ENCODE measurements at regions not wholly inside any gene's neighbourhood (a gene's known extent, or its start where the extent isn't known, plus 50 kb on each side); places are given as distances from the start of the nearest gene placed in this dataset.

DNA sequence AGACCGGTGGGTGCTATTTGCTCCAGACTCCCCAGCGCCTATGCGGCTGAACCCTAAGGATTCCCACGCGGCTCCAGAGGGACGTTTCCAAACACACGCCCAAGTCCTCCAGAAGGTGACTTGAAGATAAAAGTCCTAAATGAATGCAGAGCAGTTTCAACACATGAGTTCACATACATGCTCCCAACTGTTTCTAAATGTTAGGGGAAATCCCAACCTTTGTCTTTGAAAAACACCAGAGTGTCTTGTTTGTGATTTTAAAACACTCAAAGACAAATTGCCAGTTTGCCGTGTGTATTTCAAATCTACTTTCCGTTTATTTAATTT, 252.9 kb upstream of the SFSWAP start:
- ChIA-PET CTCF (no interaction called here), POLR2A (no interaction called here)
- DNase-seq (ENCODE audit: extremely low spot score): no peak
- TF ChIP-seq, protein P1, sequence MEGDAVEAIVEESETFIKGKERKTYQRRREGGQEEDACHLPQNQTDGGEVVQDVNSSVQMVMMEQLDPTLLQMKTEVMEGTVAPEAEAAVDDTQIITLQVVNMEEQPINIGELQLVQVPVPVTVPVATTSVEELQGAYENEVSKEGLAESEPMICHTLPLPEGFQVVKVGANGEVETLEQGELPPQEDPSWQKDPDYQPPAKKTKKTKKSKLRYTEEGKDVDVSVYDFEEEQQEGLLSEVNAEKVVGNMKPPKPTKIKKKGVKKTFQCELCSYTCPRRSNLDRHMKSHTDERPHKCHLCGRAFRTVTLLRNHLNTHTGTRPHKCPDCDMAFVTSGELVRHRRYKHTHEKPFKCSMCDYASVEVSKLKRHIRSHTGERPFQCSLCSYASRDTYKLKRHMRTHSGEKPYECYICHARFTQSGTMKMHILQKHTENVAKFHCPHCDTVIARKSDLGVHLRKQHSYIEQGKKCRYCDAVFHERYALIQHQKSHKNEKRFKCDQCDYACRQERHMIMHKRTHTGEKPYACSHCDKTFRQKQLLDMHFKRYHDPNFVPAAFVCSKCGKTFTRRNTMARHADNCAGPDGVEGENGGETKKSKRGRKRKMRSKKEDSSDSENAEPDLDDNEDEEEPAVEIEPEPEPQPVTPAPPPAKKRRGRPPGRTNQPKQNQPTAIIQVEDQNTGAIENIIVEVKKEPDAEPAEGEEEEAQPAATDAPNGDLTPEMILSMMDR (IDR thresholded peaks at IDR 0.05; ENCODE audit: control extremely low read depth, extremely low read depth, low read depth, missing control alignments): no peak

DNA sequence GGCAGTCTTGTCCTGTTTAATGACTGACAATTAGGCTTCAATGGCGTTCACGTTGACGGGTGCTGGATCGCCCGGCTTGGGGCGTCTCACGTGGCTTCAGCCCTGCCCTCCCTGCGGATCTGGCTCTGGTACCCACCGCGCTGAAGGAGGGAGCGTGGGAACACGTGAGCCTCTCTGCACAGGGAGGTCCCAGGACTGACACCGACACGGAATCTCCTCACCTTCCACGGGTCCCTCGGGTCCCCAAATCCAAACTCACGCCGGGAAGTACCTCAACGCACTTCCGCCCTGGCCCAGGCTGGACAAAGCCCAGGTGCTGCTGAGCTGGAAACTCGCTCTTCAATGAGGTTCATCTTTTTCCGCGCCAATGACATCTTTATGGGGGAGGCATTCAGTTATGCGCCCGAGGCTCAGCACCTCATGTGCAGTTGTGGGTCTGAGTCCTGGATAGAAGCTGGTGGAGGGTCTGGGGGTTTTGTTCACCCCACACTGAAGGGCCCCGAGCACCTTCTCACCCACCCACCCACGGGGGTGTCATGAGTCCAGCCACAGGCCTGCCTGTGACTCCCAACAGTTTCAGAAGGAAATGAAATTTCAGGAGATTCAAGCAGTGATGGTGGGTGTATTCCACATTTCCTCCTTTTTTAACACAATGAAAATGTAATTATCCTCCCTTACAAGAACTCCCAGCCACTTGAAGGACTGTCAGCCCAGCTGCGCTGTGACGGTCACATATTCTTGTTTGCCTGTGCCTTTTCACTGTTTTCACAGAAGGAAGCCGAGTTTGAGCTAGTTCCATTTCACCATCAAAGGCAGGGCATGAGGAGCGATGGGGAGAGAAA, 251.7 kb upstream of the SFSWAP start:
- CTCF ChIA-PET: no interaction called here
- TF ChIP-seq, protein P1 (IDR thresholded peaks at IDR 0.05; ENCODE audit: control extremely low read depth, extremely low read depth, low read depth, missing control alignments): no peak
- DNase-seq (ENCODE audit: extremely low spot score): no peak
- POLR2A ChIA-PET: no interaction called here

DNA sequence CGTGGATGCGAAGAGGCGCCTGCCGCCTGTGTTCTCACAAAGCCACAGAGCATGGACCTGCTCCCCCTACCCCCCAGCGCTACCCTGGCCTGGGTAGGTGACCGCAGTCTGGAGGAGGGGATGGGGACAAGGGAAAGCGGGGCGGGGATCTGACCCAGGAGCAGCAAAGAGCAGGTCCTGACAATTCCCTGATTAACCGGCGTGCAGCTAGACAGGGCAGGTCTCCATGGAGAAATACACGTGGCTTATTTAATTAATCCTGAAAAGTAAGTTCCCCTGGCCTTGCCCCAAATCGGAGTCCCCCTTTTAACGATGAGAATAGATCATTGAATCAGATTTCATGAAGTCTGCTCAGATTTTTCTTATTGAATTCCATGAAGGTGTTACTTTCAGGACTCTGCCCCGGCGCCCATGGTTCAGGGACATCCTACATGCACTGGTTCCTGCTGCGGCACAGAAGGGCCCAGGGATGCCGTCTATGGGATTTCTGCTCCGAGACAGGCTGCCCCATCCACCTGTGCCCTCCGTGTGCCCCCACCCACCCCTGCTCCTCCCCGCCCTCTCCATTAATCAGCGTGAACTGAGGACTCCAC, 251.0 kb upstream of the SFSWAP start:
- ChIA-PET POLR2A (no interaction called here), CTCF (no interaction called here)
- TF ChIP-seq, protein P1 (IDR thresholded peaks at IDR 0.05; ENCODE audit: control extremely low read depth, extremely low read depth, low read depth, missing control alignments): no peak
- no peak for DNase-seq (ENCODE audit: extremely low spot score)

DNA sequence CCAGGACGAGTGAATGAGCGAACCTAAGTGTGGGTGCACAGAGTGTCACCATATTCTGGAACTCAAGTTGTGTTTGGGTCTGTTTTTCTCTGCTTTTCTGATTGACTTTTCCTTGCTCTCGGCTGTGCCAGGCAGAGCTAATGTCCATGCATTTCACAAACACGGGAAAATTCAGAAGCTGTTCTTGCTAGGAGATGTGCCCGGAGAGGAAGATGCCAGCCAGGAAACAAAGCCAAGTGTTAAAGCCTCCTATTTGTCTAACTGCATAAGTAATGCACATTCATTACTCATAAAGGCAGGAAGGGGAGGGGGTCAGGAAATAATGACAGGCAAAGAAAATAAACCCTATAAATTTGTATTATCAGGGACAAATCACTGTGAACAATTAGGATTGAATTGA, 250.4 kb upstream of the SFSWAP start:
- TF ChIP-seq, protein P1 (IDR thresholded peaks at IDR 0.05; ENCODE audit: control extremely low read depth, extremely low read depth, low read depth, missing control alignments): no peak
- ChIA-PET POLR2A (no interaction called here), CTCF (no interaction called here)
- DNase-seq (ENCODE audit: extremely low spot score): no peak

DNA sequence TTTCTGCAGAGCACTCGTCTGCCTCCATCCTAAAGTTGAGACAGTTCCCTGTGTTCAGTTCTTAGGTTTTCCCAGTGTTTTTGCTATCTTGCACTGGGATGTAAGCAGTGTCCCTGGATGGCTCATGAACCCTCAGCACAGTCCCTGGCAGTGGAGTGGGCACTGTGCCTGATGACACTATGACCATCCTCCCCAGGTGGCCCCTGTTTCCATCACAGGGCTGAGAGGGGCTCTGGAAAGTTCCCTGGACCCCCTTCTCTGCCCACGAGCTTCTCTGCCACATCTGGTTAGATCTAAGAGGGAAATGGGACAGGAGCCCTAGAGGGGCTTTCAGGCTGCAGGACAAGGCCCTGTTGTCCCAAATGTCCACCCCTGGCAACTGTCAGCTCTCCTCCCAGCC, 249.8 kb upstream of the SFSWAP start:
- CTCF ChIA-PET: no interaction called here

DNA sequence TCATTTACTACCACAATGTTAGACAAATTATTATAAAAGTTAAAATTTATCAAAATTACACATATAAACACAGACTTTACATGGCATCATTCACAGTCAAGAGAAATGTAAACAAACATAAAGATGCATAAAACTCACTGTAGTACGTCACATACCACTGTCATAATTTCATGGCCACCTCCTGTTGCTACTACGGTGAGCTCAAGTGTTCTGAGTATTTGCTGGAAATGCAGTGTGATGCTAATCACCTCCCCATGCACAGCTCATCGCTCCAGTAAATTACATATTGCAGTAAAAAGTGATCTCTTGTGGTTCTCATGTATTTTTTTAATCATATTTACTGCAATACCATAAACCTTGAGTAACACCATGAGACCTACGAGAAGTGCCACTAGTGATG, 247.7 kb upstream of the SFSWAP start:
- POLR2A ChIA-PET: no interaction called here
- DNase-seq (ENCODE audit: extremely low spot score): no peak
- CTCF ChIA-PET: interaction anchor here (1.4 kb wide), 2 partner anchors 9 to 13 kb away, joined by 3 to 7 read pairs; no protein-coding TSS in a partner anchor
- TF ChIP-seq, protein P1 (IDR thresholded peaks at IDR 0.05; ENCODE audit: control extremely low read depth, extremely low read depth, low read depth, missing control alignments): no peak

More for the DNA sequence above, 249.8 kb upstream of the SFSWAP start:
- TF ChIP-seq, protein P1 (IDR thresholded peaks at IDR 0.05; ENCODE audit: control extremely low read depth, extremely low read depth, low read depth, missing control alignments): no peak
- no peak for DNase-seq (ENCODE audit: extremely low spot score)
- POLR2A ChIA-PET: no interaction called here

All from GM10248 (cell line).